ENCODE measurements at regions not wholly inside any gene's neighbourhood (a gene's known extent, or its start where the extent isn't known, plus 50 kb on each side); places are given as distances from the start of the nearest gene placed in this dataset.

- TF ChIP-seq, protein P1, sequence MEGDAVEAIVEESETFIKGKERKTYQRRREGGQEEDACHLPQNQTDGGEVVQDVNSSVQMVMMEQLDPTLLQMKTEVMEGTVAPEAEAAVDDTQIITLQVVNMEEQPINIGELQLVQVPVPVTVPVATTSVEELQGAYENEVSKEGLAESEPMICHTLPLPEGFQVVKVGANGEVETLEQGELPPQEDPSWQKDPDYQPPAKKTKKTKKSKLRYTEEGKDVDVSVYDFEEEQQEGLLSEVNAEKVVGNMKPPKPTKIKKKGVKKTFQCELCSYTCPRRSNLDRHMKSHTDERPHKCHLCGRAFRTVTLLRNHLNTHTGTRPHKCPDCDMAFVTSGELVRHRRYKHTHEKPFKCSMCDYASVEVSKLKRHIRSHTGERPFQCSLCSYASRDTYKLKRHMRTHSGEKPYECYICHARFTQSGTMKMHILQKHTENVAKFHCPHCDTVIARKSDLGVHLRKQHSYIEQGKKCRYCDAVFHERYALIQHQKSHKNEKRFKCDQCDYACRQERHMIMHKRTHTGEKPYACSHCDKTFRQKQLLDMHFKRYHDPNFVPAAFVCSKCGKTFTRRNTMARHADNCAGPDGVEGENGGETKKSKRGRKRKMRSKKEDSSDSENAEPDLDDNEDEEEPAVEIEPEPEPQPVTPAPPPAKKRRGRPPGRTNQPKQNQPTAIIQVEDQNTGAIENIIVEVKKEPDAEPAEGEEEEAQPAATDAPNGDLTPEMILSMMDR (IDR thresholded peaks at IDR 0.05; ENCODE audit: low read depth, low read length, missing input control), result no peak
- TF ChIP-seq JUND (IDR thresholded peaks at IDR 0.05) (no peak), REST (IDR thresholded peaks at IDR 0.05) (no peak), EGR1 (IDR thresholded peaks at IDR 0.05; ENCODE audit: low read depth in 2 of 2) (no peak), YY1 (IDR thresholded peaks at IDR 0.05) (no peak)
Observed at GRCh38 chr7:16271990-16272665, 149.2 kb downstream of the CRPPA start.

All from liver (tissue), 3 donors.